Parathyroid adenoma (tissue), 2 donors: ENCODE measurements at regions not wholly inside any gene's neighbourhood (a gene's known extent, or its start where the extent isn't known, plus 50 kb on each side); places are given as distances from the start of the nearest gene placed in this dataset.

Experiments used
- H2AFZ ChIP-seq: fragments of 300-600 bp; sonication (generic); one replicate; pipeline ENCODE4 v1.7.0; 2017; ENCODE audit warnings: antibody characterized with exemption, mild to moderate bottlenecking
- H3K27ac ChIP-seq: fragments of 300-600 bp; sonication (generic); one replicate; pipeline ENCODE4 v1.7.0; 2017
- H3K27me3 ChIP-seq: fragments of 300-600 bp; sonication (generic); one replicate; pipeline ENCODE4 v1.7.0; 2017; ENCODE audit warnings: low read length; ENCODE audit not compliant: control insufficient read depth, insufficient read depth
- H3K36me3 ChIP-seq: fragments of 300-600 bp; sonication (generic); one replicate; pipeline ENCODE4 v1.7.0; 2017; ENCODE audit warnings: low read length; ENCODE audit not compliant: control insufficient read depth, insufficient read depth
- H3K4me1 ChIP-seq: fragments of 300-600 bp; sonication (generic); one replicate; pipeline ENCODE4 v1.7.0; 2017; ENCODE audit warnings: control low read depth
- H3K4me2 ChIP-seq: fragments of 300-600 bp; sonication (generic); one replicate; pipeline ENCODE4 v1.7.0; 2017; ENCODE audit warnings: low read length
- H3K4me3 ChIP-seq: fragments of 300-600 bp; sonication (generic); one replicate; pipeline ENCODE4 v1.7.0; 2017; ENCODE audit warnings: low read depth, low read length
- H3K79me2 ChIP-seq: fragments of 300-600 bp; sonication (generic); one replicate; pipeline ENCODE4 v1.7.0; 2017; ENCODE audit warnings: control low read depth
- H3K9ac ChIP-seq: fragments of 300-600 bp; sonication (generic); one replicate; pipeline ENCODE4 v1.7.0; 2017; ENCODE audit warnings: mild to moderate bottlenecking
- H3K9me3 ChIP-seq: fragments of 300-600 bp; sonication (generic); one replicate; pipeline ENCODE4 v1.7.0; 2017; ENCODE audit warnings: low read length; ENCODE audit not compliant: control insufficient read depth
- CTCF ChIP-seq: fragments of 300-600 bp; sonication (generic); IDR thresholded peaks from one replicate; pipeline ENCODE4 v1.7.0; 2017; ENCODE audit warnings: antibody characterized with exemption, mild to moderate bottlenecking
- donor health status: primary hyperparathyroidism.

DNA sequence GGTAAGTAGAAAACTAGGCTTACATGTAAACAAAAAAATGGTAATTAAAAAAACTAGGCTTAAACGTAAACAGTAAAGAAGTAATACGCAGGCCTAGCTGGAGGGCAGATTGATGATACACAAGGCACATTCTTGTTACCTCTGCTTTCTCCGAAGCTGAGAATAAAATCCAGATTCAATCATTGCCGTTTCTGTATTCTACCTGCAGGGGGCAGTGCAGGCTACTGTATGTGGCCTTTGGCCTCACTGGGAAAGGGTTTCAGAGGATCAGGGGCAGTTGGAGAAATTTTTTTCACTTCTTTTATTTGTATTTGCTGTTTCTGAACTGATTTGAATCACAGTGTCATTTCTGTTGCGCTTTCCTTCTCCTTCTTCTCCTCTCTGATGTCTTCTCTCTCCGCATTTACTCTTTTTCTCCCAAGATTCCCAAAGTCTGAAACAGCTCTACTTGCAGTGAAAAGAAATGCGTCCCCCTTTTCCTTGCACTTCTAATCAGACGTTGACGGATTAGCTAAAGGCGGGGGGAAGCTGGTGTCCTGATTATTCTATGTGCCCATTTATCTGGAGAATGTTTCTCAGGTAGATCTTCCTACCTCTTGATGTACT, 67.1 kb upstream of the MCTP2 start:
- H3K4me1 ChIP-seq = no peaks in the 10 kb centered on the region
- H3K27me3 ChIP-seq = no peaks in the 10 kb centered on the region
- no peak overlapping the region for H2AFZ ChIP-seq
- no peak overlapping the region for H3K9ac ChIP-seq
- H3K9me3 ChIP-seq = no peaks in the 10 kb centered on the region
- no peak overlapping the region for H3K4me2 ChIP-seq
- H3K27ac ChIP-seq = no peak overlapping the region
- H3K36me3 ChIP-seq = no peaks in the 10 kb centered on the region
- no peak overlapping the region for H3K4me3 ChIP-seq
- peak; percentile 69 for TF ChIP-seq CTCF
- no peaks in the 10 kb centered on the region for H3K79me2 ChIP-seq

GRCh38 chr15:94162939-94163338, 68.4 kb upstream of the MCTP2 start:
- no peak overlapping the region for H2AFZ ChIP-seq
- H3K4me1 ChIP-seq = no peaks in the 10 kb centered on the region
- H3K4me3 ChIP-seq = no peak overlapping the region
- H3K9me3 ChIP-seq = no peaks in the 10 kb centered on the region
- TF ChIP-seq CTCF = no peak
- H3K27me3 ChIP-seq = no peaks in the 10 kb centered on the region
- H3K79me2 ChIP-seq = no peaks in the 10 kb centered on the region
- no peak overlapping the region for H3K27ac ChIP-seq
- H3K9ac ChIP-seq = no peak overlapping the region
- no peak overlapping the region for H3K4me2 ChIP-seq
- no peaks in the 10 kb centered on the region for H3K36me3 ChIP-seq

- H3K27me3 ChIP-seq = no peaks in the 10 kb centered on the region
- H3K36me3 ChIP-seq = no peaks in the 10 kb centered on the region
- no peaks in the 10 kb centered on the region for H3K4me1 ChIP-seq
- no peaks in the 10 kb centered on the region for H3K79me2 ChIP-seq
- H3K4me3 ChIP-seq = no peak overlapping the region
- H3K9me3 ChIP-seq = no peaks in the 10 kb centered on the region
- H2AFZ ChIP-seq = no peak overlapping the region
- no peak overlapping the region for H3K9ac ChIP-seq
- H3K4me2 ChIP-seq = no peak overlapping the region
- no peak for TF ChIP-seq CTCF
- no peak overlapping the region for H3K27ac ChIP-seq
These were observed 77.1 kb upstream of the MCTP2 start for GRCh38 chr15:94154255-94154654.

DNA sequence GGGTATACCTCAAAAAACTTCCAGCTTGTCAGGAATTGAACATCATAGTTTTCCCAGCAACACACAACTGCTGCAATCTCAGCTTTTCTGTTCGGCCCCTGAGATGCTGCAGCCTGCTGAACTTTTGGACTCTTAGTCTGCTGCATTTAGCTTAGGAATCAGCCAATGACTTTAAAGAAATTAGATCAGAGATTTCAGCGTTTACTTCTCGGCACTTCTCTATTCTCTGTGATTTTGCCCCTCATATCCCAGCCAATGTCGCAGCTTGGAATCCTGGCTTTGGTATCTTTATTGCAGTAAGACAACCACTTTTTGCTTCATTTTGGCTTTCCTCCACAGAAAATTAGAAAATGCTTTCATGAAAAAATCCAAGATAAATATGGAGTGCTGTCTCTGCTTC, 86.3 kb upstream of the MCTP2 start:
- Histone ChIP-seq H3K27ac (no peak overlapping the region), H2AFZ (no peak overlapping the region), H3K4me1 (no peaks in the 10 kb centered on the region), H3K27me3 (no peaks in the 10 kb centered on the region), H3K9me3 (no peaks in the 10 kb centered on the region), H3K36me3 (no peaks in the 10 kb centered on the region), H3K4me3 (no peak overlapping the region), H3K9ac (no peak overlapping the region), H3K79me2 (no peaks in the 10 kb centered on the region), H3K4me2 (no peak overlapping the region)
- no peak for TF ChIP-seq CTCF

GRCh38 chr15:94141802-94142201, 89.6 kb upstream of the MCTP2 start:
- Histone ChIP-seq H3K4me1 (no peaks in the 10 kb centered on the region), H3K27me3 (no peaks in the 10 kb centered on the region)
- no peak for TF ChIP-seq CTCF

More at GRCh38 chr15:94141802-94142201, 89.6 kb upstream of the MCTP2 start:
- H3K9me3 ChIP-seq = no peaks in the 10 kb centered on the region
- no peaks in the 10 kb centered on the region for H3K36me3 ChIP-seq
- no peak overlapping the region for H2AFZ ChIP-seq
- H3K79me2 ChIP-seq = no peaks in the 10 kb centered on the region
- H3K9ac ChIP-seq = no peak overlapping the region
- no peak overlapping the region for H3K27ac ChIP-seq
- H3K4me3 ChIP-seq = no peak overlapping the region
- H3K4me2 ChIP-seq = no peak overlapping the region
